Neuronal stem cell (in vitro differentiated cells): ENCODE measurements at regions not wholly inside any gene's neighbourhood (a gene's known extent, or its start where the extent isn't known, plus 50 kb on each side); places are given as distances from the start of the nearest gene placed in this dataset.

Experiments used
- DNase-seq: peaks from one replicate; pipeline ENCODE4 v3.0.0-alpha.2; 2013; ENCODE audit warnings: low spot score
- H2AFZ ChIP-seq: one replicate; pipeline ENCODE4 v1.6.1; 2013; ENCODE audit warnings: mild to moderate bottlenecking, low read length, inconsistent platforms
- H2AK5ac ChIP-seq: 2 replicates; pipeline ENCODE4 v1.6.1; 2013; ENCODE audit warnings: low read depth, mild to moderate bottlenecking, inconsistent platforms, low read length, moderate library complexity, mixed read lengths
- H2BK120ac ChIP-seq: 2 replicates; pipeline ENCODE4 v1.6.1; 2013; ENCODE audit warnings: low read depth, mild to moderate bottlenecking, inconsistent platforms, low read length, moderate library complexity, mixed read lengths
- H2BK12ac ChIP-seq: one replicate; pipeline ENCODE4 v1.6.1; 2013; ENCODE audit warnings: low read length, inconsistent platforms
- H2BK15ac ChIP-seq: 2 replicates; pipeline ENCODE4 v1.6.1; 2013; ENCODE audit warnings: mild to moderate bottlenecking, low read length, inconsistent platforms, mixed read lengths
- H2BK5ac ChIP-seq: one replicate; pipeline ENCODE4 v1.6.1; 2013; ENCODE audit warnings: inconsistent platforms, mild to moderate bottlenecking, low read length, moderate library complexity
- H3K14ac ChIP-seq: one replicate; pipeline ENCODE4 v1.6.1; 2013; ENCODE audit warnings: low read length, inconsistent platforms
- H3K18ac ChIP-seq: 2 replicates; pipeline ENCODE4 v1.6.1; 2013; ENCODE audit warnings: low read length, inconsistent platforms
- H3K23ac ChIP-seq: 2 replicates; pipeline ENCODE4 v1.6.1; 2013; ENCODE audit warnings: low read depth, mild to moderate bottlenecking, mixed read lengths, low read length, inconsistent platforms; ENCODE audit not compliant: poor library complexity
- H3K27ac ChIP-seq: replicated peaks from 3 replicates; pipeline ENCODE4 v1.5.1; 2013; ENCODE audit warnings: low read length, inconsistent platforms
- H3K27me3 ChIP-seq, 3 experiments: 2 replicates each; pipeline ENCODE4 v1.6.1; 2013; ENCODE audit warnings: low read length in 3 of 3, mild to moderate bottlenecking in 2 of 3, inconsistent platforms in 1 of 3, low read depth in 1 of 3, mixed read lengths in 1 of 3, moderate library complexity in 1 of 3; ENCODE audit not compliant: control insufficient read depth in 3 of 3, insufficient read depth in 3 of 3
- H3K36me3 ChIP-seq, 2 donors: replicated peaks in 1 of 2; 2 replicates each; pipeline ENCODE4 v1.6.1; 2013; ENCODE audit warnings: low read length in 2 of 2; ENCODE audit not compliant: control insufficient read depth in 2 of 2, insufficient read depth in 2 of 2
- H3K4ac ChIP-seq: 2 replicates; pipeline ENCODE4 v1.6.1; 2013; ENCODE audit warnings: inconsistent platforms, mild to moderate bottlenecking, low read length, moderate library complexity
- H3K4me1 ChIP-seq, 2 donors: 1 replicate in 1 of 2; 2 replicates in 1 of 2; pipeline ENCODE4 v1.6.1; 2013; ENCODE audit warnings: low read length in 2 of 2, low read depth in 1 of 2; ENCODE audit not compliant: control insufficient read depth in 2 of 2, insufficient read depth in 1 of 2
- H3K4me2 ChIP-seq: one replicate; pipeline ENCODE4 v1.6.1; 2013; ENCODE audit warnings: mild to moderate bottlenecking, low read length, inconsistent platforms; ENCODE audit not compliant: insufficient read depth, poor library complexity, severe bottlenecking
- H3K4me3 ChIP-seq, 2 donors: 2 replicates each; pipeline ENCODE4 v1.5.1; 2013; ENCODE audit warnings: low read length in 2 of 2, mild to moderate bottlenecking in 2 of 2, inconsistent platforms in 1 of 2, moderate library complexity in 1 of 2
- H3K79me1 ChIP-seq: one replicate; pipeline ENCODE4 v1.6.1; 2013; ENCODE audit warnings: low read depth, mild to moderate bottlenecking, inconsistent platforms, low read length, moderate library complexity
- H3K9ac ChIP-seq: one replicate; pipeline ENCODE4 v1.6.1; 2013; ENCODE audit warnings: mild to moderate bottlenecking, low read depth, low read length, inconsistent platforms; ENCODE audit not compliant: poor library complexity
- H3K9me3 ChIP-seq, 2 donors: replicated peaks in 1 of 2; 2 replicates each; pipeline versions ENCODE3 to v1.6.1; 2013; ENCODE audit warnings: low read length in 2 of 2, mild to moderate bottlenecking in 2 of 2, inconsistent platforms in 1 of 2, low read depth in 1 of 2, mixed read lengths in 1 of 2, moderate library complexity in 1 of 2; ENCODE audit not compliant: control insufficient read depth in 2 of 2, insufficient read depth in 1 of 2
- H4K8ac ChIP-seq: one replicate; pipeline ENCODE4 v1.6.1; 2013; ENCODE audit warnings: low read depth, mild to moderate bottlenecking, inconsistent platforms, low read length, moderate library complexity
- H4K91ac ChIP-seq: one replicate; pipeline ENCODE4 v1.6.1; 2013; ENCODE audit warnings: low read length, low read depth, mild to moderate bottlenecking, inconsistent platforms; ENCODE audit not compliant: poor library complexity
- WGBS, 2 donors: extraction: QIAGEN DNeasy Blood & Tissue Kit; methylation state at CpG; one replicate each; pipeline ENCODE4 v1.1.7; 2013; ENCODE audit warnings: missing lambda C conversion rate in 2 of 2, mixed read lengths in 1 of 2; ENCODE audit not compliant: insufficient read length in 2 of 2, insufficient replicate concordance in 1 of 2; ENCODE audit errors: extremely low coverage in 2 of 2; 5-methylcytosine and 5-hydroxymethylcytosine counted together

DNA sequence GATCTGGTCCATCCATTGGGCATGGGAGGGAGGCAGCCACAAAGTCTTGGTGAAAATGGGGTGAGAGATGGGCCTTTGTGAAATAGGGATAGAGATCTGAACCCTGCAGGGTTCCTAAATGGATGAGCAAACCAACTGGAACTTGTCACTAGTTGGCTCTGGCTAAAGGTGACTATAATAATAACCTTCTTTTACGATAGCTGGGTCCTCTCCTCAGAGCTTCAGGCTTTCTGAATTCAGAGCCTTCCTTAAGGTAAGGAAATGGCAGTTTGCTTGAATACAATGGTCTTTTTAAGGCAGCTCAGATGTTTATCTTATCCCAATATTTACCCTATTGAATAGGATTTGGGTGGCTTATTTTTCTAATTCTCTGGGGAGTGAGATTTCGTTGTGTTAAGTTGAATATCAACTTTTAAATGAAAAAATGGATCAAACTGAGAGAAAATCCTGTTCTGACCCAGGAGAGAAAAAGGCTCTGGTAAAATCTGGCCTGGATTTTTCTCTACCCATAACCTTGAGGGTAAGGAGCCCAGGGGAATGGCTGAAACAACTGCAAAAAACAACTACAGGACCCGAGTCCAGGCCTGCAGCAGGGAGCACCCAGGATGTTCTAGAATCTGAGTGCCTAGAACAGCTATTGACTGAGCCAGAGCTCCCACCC lies 61.1 kb upstream of the CXCR4 start:
- H3K27ac ChIP-seq, result no peak overlapping the region
- H3K14ac ChIP-seq, result no peak overlapping the region
- peaks cover 0 to 6% (median 0%) of the 10 kb centered on the region in 3 experiments for H3K27me3 ChIP-seq
- peaks cover 0 to 2% of the 10 kb centered on the region in 2 donors for H3K9me3 ChIP-seq
- DNase-seq, result no peak
- H2BK15ac ChIP-seq, result no peak overlapping the region
- H3K4me3 ChIP-seq, result no peak overlapping the region
- no CpG with 5 or more reads among the region's 3 CpGs for WGBS, 2 donors
- no peak overlapping the region for H2BK120ac ChIP-seq
- no peaks in the 10 kb centered on the region for H3K36me3 ChIP-seq
- no peak overlapping the region for H3K23ac ChIP-seq
- peaks cover 5 to 8% of the 10 kb centered on the region in 2 donors for H3K4me1 ChIP-seq
- H3K4me2 ChIP-seq, result no peak overlapping the region
- no peak overlapping the region for H2AFZ ChIP-seq
- H3K4ac ChIP-seq, result no peak overlapping the region
- no peak overlapping the region for H2BK5ac ChIP-seq
- no peaks in the 10 kb centered on the region for H3K79me1 ChIP-seq
- H2BK12ac ChIP-seq, result no peak overlapping the region
- H3K18ac ChIP-seq, result no peak overlapping the region
- no peak overlapping the region for H4K91ac ChIP-seq
- no peak overlapping the region for H4K8ac ChIP-seq
- no peak overlapping the region for H3K9ac ChIP-seq
- no peak overlapping the region for H2AK5ac ChIP-seq

DNA sequence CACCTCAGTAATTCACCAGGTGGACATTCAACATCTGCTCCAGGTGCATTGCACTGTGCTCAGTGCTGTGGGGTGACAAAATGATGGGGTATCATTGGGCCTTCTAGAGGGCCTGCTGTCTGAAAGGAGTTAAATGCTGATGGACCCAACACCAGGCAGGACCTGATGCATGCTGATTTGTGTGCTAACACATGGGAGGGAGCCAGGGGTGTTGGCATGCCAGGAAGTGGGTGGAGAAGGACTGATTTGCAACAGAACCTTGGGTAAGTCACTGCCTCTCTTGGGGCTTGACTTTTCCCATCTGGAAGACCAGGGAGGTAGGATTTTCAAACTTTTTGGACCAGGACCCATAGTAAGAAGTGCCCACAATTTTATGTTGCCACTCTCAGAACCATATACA lies 57.9 kb upstream of the CXCR4 start:
- Histone ChIP-seq H2BK5ac (no peak overlapping the region), H3K4ac (no peak overlapping the region), H2AFZ (no peak overlapping the region), H3K4me1 (peaks cover 0 to 4% of the 10 kb centered on the region in 2 donors), H3K27ac (no peak overlapping the region), H2BK120ac (no peak overlapping the region), H3K4me3 (no peak overlapping the region), H3K4me2 (no peak overlapping the region), H4K91ac (no peak overlapping the region), H2AK5ac (no peak overlapping the region), H3K18ac (no peak overlapping the region), H2BK15ac (no peak overlapping the region), H3K36me3 (no peaks in the 10 kb centered on the region), H4K8ac (no peak overlapping the region), H3K9me3 (peaks cover 0 to 3% of the 10 kb centered on the region in 2 donors), H3K14ac (no peak overlapping the region), H2BK12ac (no peak overlapping the region), H3K79me1 (no peaks in the 10 kb centered on the region), H3K27me3 (peaks cover 0 to 6% (median 0%) of the 10 kb centered on the region in 3 experiments), H3K9ac (no peak overlapping the region), H3K23ac (no peak overlapping the region)
- DNase-seq, result no peak

GRCh38 chr2:136175466-136175865 lies 57.5 kb upstream of the CXCR4 start:
- H2AFZ ChIP-seq, result no peak overlapping the region
- no peak overlapping the region for H3K4ac ChIP-seq
- peaks cover 0 to 6% (median 0%) of the 10 kb centered on the region in 3 experiments for H3K27me3 ChIP-seq
- H3K18ac ChIP-seq, result no peak overlapping the region
- H2BK12ac ChIP-seq, result no peak overlapping the region
- no peak overlapping the region for H2BK5ac ChIP-seq
- no peak overlapping the region for H4K8ac ChIP-seq
- H3K9me3 ChIP-seq, result peaks cover 0 to 3% of the 10 kb centered on the region in 2 donors
- H3K27ac ChIP-seq, result no peak overlapping the region
- no peak overlapping the region for H3K4me3 ChIP-seq
- no peak overlapping the region for H2BK15ac ChIP-seq
- no peak overlapping the region for H2BK120ac ChIP-seq
- no CpG with 5 or more reads among the region's 5 CpGs for WGBS, 2 donors
- H3K23ac ChIP-seq, result no peak overlapping the region
- H4K91ac ChIP-seq, result no peak overlapping the region
- H3K14ac ChIP-seq, result no peak overlapping the region
- no peak overlapping the region for H3K4me2 ChIP-seq
- DNase-seq, result no peak
- no peak overlapping the region for H2AK5ac ChIP-seq
- H3K36me3 ChIP-seq, result no peaks in the 10 kb centered on the region
- no peaks in the 10 kb centered on the region for H3K79me1 ChIP-seq
- no peak overlapping the region for H3K9ac ChIP-seq
- H3K4me1 ChIP-seq, result peaks cover 0 to 4% of the 10 kb centered on the region in 2 donors

DNA sequence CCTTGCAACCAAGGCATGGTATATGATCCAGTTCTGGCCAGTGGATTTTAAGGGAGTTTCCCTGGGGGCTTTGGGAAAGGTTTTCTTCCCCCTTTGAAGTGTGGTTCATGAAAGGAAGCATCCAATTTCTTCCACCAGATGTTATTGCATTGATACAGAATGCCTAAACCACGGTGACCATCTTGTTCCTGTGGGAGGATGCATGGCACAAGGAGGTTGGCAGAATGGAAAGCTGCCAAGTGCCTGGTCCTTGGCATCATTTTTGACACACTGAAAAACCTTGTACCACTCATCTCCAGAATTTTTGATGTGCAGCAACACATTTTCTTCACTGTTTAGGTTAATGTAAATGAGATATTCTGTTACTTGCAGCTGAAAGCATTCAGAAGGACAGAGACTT lies 55.2 kb upstream of the CXCR4 start:
- no peak overlapping the region for H4K91ac ChIP-seq
- H2BK120ac ChIP-seq, result no peak overlapping the region
- H3K4me1 ChIP-seq, result peaks cover 0 to 12% of the 10 kb centered on the region in 2 donors
- no peak overlapping the region for H2AFZ ChIP-seq
- no peak overlapping the region for H3K4me2 ChIP-seq
- DNase-seq, result no peak
- H2BK12ac ChIP-seq, result no peak overlapping the region
- no peak overlapping the region for H3K27ac ChIP-seq
- H2AK5ac ChIP-seq, result no peak overlapping the region
- H4K8ac ChIP-seq, result no peak overlapping the region
- H3K79me1 ChIP-seq, result no peaks in the 10 kb centered on the region
- H3K18ac ChIP-seq, result no peak overlapping the region
- H3K4ac ChIP-seq, result no peak overlapping the region
- no peak overlapping the region for H2BK15ac ChIP-seq
- no peaks in the 10 kb centered on the region for H3K36me3 ChIP-seq
- H3K4me3 ChIP-seq, result no peak overlapping the region
- WGBS, 2 donors, result no CpG with 5 or more reads among the region's 1 CpG
- no peak overlapping the region for H2BK5ac ChIP-seq
- H3K23ac ChIP-seq, result no peak overlapping the region
- no peak overlapping the region for H3K14ac ChIP-seq
- H3K9ac ChIP-seq, result no peak overlapping the region
- H3K9me3 ChIP-seq, result peaks cover 0 to 3% of the 10 kb centered on the region in 2 donors
- H3K27me3 ChIP-seq, result no peaks in the 10 kb centered on the region
